GM12878 (cell line): ENCODE measurements at regions not wholly inside any gene's neighbourhood (a gene's known extent, or its start where the extent isn't known, plus 50 kb on each side); places are given as distances from the start of the nearest gene placed in this dataset.
"Not testable (repeated sequence)": the region's sequence is repeated elsewhere in the genome, so short reads cannot be mapped to it uniquely, and the experiment has no call there.

ENCODE experiments used
- BHLHE40 ChIP-seq, 2 experiments: fragments of 450-650 bp in 1 of 2; IDR thresholded peaks; 2 replicates each; pipeline ENCODE4 v1.6.1; 2011 to 2017; ENCODE audit warnings: low read depth in 2 of 2, borderline replicate concordance in 1 of 2, improper control_type of control experiment in 1 of 2, low read length in 1 of 2, mild to moderate bottlenecking in 1 of 2
- BRCA1 ChIP-seq: IDR thresholded peaks from 2 replicates; pipeline ENCODE4 v1.6.1; 2011; ENCODE audit warnings: low read depth, low read length, improper control_type of control experiment
- CREB1 ChIP-seq: IDR thresholded peaks from 2 replicates; pipeline ENCODE4 v1.6.1; 2012; ENCODE audit warnings: low read depth, mild to moderate bottlenecking, inconsistent platforms
- CTCF ChIP-seq, 3 experiments: IDR thresholded peaks in 2 of 3; conservative IDR thresholded peaks in 1 of 3; 2 replicates each; pipeline ENCODE4 v1.5.1; 2011; ENCODE audit warnings: low read depth in 3 of 3, low read length in 3 of 3, mild to moderate bottlenecking in 3 of 3, control low read depth in 2 of 3, moderate library complexity in 2 of 3, inconsistent platforms in 1 of 3, mixed read lengths in 1 of 3; ENCODE audit not compliant: control insufficient read depth in 2 of 3, insufficient read depth in 1 of 3; ENCODE audit errors: extremely low read depth in 1 of 3
- EP300 ChIP-seq, 2 experiments: fragments of 150-350 bp in 1 of 2; IDR thresholded peaks; 2 replicates each; pipeline ENCODE4 v1.6.1; 2011 to 2012; ENCODE audit warnings: low read depth in 2 of 2, low read length in 2 of 2, borderline replicate concordance in 1 of 2, improper control_type of control experiment in 1 of 2, inconsistent platforms in 1 of 2; ENCODE audit not compliant: control insufficient read depth in 1 of 2
- EZH2 ChIP-seq: IDR thresholded peaks from 2 replicates; pipeline ENCODE4 v1.6.1; 2012; ENCODE audit warnings: low read depth, mild to moderate bottlenecking, control low read depth, inconsistent platforms, low read length, borderline replicate concordance; ENCODE audit not compliant: control insufficient read depth
- GABPA ChIP-seq: IDR thresholded peaks from 2 replicates; pipeline ENCODE4 v1.6.1; 2014; ENCODE audit warnings: antibody characterized with exemption, low read depth, mild to moderate bottlenecking, inconsistent platforms
- POLR2A ChIP-seq: IDR thresholded peaks from 2 replicates; pipeline ENCODE4 v1.6.1; 2011; ENCODE audit warnings: low read depth, mild to moderate bottlenecking, low read length
- RAD21 ChIP-seq: IDR thresholded peaks from 2 replicates; pipeline ENCODE4 v1.6.1; 2011; ENCODE audit warnings: mild to moderate bottlenecking, low read depth, low read length, moderate library complexity; ENCODE audit not compliant: insufficient read depth
- SIX5 ChIP-seq: IDR thresholded peaks from 2 replicates; pipeline ENCODE4 v1.6.1; 2011; ENCODE audit warnings: mild to moderate bottlenecking, low read depth, low read length, moderate library complexity; ENCODE audit not compliant: severe bottlenecking
- SRF ChIP-seq, 2 experiments: IDR thresholded peaks; 2 replicates each; pipeline ENCODE4 v1.6.1; 2011; ENCODE audit warnings: low read depth in 2 of 2, low read length in 2 of 2, mild to moderate bottlenecking in 1 of 2, moderate library complexity in 1 of 2
- TCF7 ChIP-seq: IDR thresholded peaks from 2 replicates; pipeline ENCODE4 v1.6.1; 2014; ENCODE audit warnings: antibody characterized with exemption, borderline replicate concordance
- YY1 ChIP-seq: IDR thresholded peaks from 2 replicates; pipeline ENCODE4 v1.6.1; 2011; ENCODE audit warnings: low read depth, mild to moderate bottlenecking, low read length
- ZBTB40 ChIP-seq: fragments of 450-650 bp; IDR thresholded peaks from 2 replicates; pipeline ENCODE4 v1.6.1; 2016; ENCODE audit warnings: mild to moderate bottlenecking, moderate library complexity, borderline replicate concordance

GRCh38 chr7:52159421-52159820, 842.8 kb upstream of the COBL start:
- not testable (repeated sequence) for TF ChIP-seq BHLHE40 (IDR thresholded peaks at IDR 0.05; ENCODE audit: borderline replicate concordance in 1 of 2, low read depth in 2 of 2, low read length in 1 of 2); EP300 (IDR thresholded peaks at IDR 0.05; ENCODE audit: borderline replicate concordance in 1 of 2, control insufficient read depth in 1 of 2, low read depth in 2 of 2, low read length in 2 of 2); SRF (IDR thresholded peaks at IDR 0.05; ENCODE audit: low read depth in 2 of 2, low read length in 2 of 2); GABPA; SIX5; CTCF (IDR thresholded peaks at IDR 0.05 in 2 of 3, conservative IDR thresholded peaks at IDR 0.05 in 1 of 3; ENCODE audit: control insufficient read depth in 2 of 3, extremely low read depth in 1 of 3, insufficient read depth in 1 of 3, low read depth in 3 of 3, low read length in 3 of 3); YY1; TCF7; POLR2A; ZBTB40; RAD21; CREB1; BRCA1; EZH2
